LNCaP clone FGC (cell line): ENCODE measurements at regions not wholly inside any gene's neighbourhood (a gene's known extent, or its start where the extent isn't known, plus 50 kb on each side); places are given as distances from the start of the nearest gene placed in this dataset.
"Not testable (repeated sequence)": the region's sequence is repeated elsewhere in the genome, so short reads cannot be mapped to it uniquely, and the experiment has no call there.

Source experiments
- DNase-seq: peaks from one replicate; pipeline ENCODE4 v3.0.0-alpha.2; 2011; ENCODE audit warnings: low read depth
- H3K4me3 ChIP-seq: 2 replicates; pipeline ENCODE4 v1.5.1; 2011; ENCODE audit warnings: mild to moderate bottlenecking, low read depth, low read length, control low read depth
- TF ChIP-seq, protein P1 (sequence below): IDR thresholded peaks from 2 replicates; pipeline ENCODE4 v1.5.1; 2012; ENCODE audit warnings: mild to moderate bottlenecking; ENCODE audit not compliant: control insufficient read depth, insufficient read depth; ENCODE audit errors: extremely low read depth

GRCh38 chr2:239552213-239552926 is 151.6 kb upstream of the HDAC4 start:
- no peak overlapping the region for H3K4me3 ChIP-seq
- TF ChIP-seq, protein P1, sequence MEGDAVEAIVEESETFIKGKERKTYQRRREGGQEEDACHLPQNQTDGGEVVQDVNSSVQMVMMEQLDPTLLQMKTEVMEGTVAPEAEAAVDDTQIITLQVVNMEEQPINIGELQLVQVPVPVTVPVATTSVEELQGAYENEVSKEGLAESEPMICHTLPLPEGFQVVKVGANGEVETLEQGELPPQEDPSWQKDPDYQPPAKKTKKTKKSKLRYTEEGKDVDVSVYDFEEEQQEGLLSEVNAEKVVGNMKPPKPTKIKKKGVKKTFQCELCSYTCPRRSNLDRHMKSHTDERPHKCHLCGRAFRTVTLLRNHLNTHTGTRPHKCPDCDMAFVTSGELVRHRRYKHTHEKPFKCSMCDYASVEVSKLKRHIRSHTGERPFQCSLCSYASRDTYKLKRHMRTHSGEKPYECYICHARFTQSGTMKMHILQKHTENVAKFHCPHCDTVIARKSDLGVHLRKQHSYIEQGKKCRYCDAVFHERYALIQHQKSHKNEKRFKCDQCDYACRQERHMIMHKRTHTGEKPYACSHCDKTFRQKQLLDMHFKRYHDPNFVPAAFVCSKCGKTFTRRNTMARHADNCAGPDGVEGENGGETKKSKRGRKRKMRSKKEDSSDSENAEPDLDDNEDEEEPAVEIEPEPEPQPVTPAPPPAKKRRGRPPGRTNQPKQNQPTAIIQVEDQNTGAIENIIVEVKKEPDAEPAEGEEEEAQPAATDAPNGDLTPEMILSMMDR, result no peak
- no peak for DNase-seq

GRCh38 chr2:239551206-239551605 is 150.4 kb upstream of the HDAC4 start:
- H3K4me3 ChIP-seq, result no peak overlapping the region
- TF ChIP-seq, protein P1, result no peak

DNA sequence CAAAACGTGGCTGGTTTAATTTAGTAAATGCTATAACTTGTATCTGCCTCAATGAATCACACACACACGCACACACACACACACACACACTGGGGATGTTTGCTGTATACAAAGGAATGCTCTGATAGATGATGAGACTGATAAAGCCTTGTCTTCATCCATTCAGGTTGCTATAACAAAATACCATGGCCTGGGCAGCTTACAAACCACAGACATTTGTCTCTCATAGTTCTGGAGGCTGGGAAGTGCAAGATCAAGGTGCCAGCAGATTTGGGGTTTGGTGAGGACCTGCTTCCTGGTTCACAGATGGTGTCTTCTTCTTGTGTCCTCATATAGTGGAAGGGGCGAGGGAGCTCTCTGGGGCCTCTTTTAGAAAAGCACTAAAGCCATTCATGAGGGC is 149.5 kb upstream of the HDAC4 start:
- no peak for DNase-seq
- TF ChIP-seq, protein P1, result no peak
- H3K4me3 ChIP-seq, result no peak overlapping the region

More at GRCh38 chr2:239551206-239551605, 150.4 kb upstream of the HDAC4 start:
- no peak for DNase-seq

- TF ChIP-seq, protein P1, result no peak
- no peak for DNase-seq
- no peak overlapping the region for H3K4me3 ChIP-seq
Observed at GRCh38 chr2:239549711-239550255, 149.0 kb upstream of the HDAC4 start.

DNA sequence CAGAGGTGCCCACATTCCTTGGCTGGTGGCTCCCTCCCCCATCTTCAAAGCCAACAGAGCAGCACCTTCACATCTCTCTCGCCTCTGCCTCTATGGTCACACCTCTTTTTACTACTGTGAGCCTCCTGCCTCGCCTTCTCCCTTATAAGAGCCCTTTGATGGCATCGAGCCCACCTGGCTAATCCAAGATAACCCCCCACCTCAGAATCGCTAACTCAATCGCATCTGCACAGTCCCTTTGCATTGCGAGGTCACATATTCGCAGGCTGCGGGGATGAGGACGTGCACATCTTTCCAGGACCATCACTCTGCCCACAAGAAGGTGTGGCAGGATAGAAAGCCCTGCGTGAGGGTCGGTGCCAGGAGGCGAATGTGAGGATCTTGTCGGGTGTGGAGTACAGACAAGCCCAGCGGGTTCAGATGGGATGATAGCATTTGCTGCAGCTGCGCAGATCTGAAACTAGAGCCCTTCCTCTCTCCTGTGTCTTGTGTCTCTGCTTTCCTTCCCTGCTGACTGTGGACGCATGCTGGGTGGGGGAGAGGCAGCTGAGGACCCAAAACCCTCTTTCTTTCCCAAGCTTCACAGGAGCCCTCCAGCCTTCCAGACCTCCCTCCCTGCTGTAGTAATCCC is 148.3 kb upstream of the HDAC4 start:
- DNase-seq, result no peak
- TF ChIP-seq, protein P1, result no peak
- H3K4me3 ChIP-seq, result no peak overlapping the region

GRCh38 chr2:239548451-239548871 is 147.6 kb upstream of the HDAC4 start:
- H3K4me3 ChIP-seq, result no peak overlapping the region
- TF ChIP-seq, protein P1, result no peak
- DNase-seq, result no peak

DNA sequence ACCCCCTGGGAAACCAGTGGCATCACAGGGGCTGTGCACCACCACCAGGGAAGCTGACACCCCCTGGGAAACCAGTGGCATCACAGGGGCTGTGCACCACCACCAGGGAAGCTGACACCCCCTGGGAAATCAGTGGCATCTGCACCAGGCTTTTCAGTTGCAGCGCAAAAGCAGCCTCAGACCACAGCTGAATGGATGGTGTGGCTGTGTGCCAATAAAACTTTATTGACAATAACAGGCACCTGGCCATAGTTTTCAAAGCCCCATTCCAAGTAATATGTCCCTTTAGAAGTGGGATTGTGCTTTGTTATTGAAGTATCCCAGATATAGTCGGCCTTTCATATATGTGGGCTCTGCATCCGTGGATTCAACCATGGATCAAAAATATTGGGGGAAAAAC is 146.3 kb upstream of the HDAC4 start:
- H3K4me3 ChIP-seq, DNase-seq: not testable (repeated sequence)
